Stimulated activated CD8-positive, alpha-beta memory T cell treated with anti-CD3 and anti-CD28 coated beads, Interleukin-2, amount 100 ng/mL, for 1 hour (primary cell): ENCODE measurements at regions not wholly inside any gene's neighbourhood (a gene's known extent, or its start where the extent isn't known, plus 50 kb on each side); places are given as distances from the start of the nearest gene placed in this dataset.
"Not testable (repeated sequence)": the region's sequence is repeated elsewhere in the genome, so short reads cannot be mapped to it uniquely, and the experiment has no call there.

Source experiments
- DNase-seq, 2 donors: peaks; one replicate each; pipeline ENCODE4 v3.0.0-alpha.2; 2020; ENCODE audit warnings: low read depth in 2 of 2

DNA sequence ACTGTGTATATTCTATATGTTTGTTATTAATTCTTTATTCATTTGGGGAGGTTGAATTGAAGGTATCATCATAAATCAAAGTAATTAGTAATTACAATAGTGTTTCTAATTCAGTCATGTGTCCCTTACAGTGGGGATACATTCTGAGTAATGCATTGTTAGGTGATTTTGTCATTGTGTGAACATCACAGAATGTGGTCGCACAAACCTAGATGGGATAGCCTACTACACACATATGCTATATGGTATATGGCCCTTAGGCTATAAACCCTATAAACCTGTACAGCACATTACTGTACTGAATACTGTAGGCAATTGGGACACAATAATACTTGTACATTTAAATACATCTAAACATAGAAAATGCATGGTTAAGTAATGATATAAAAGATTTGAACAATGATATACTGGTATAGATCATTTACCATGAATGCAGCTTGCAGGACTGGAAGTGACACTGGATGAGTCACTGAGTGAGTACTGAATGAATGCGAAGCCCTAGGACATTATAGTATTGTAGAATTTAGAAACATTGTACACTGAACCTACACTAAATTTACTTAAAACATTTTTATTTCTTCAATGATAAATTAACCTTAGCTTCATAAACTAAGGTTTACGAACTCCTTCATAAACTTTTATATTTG lies 936.2 kb upstream of the CHORDC1 start:
- DNase-seq: no peak

DNA sequence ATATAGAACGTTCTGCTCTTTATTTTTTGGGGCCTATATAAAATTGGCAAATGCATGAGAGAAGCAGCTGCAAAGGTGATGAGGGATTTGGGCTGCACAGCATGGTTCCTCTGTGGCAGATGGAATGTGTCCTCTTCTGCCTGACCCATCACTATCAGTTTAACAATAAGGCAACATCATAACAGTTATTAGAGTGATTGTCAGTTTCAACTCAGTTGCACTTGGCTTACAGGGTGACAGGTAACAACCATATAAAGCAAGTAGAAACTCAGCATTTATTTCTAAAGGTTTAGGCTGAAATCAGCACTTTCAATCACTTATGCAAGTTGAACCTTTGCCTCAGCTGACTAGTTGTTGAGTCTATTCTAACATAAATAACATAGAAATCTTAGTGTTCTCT lies 935.4 kb upstream of the CHORDC1 start:
- DNase-seq: no peak

- no peak for DNase-seq
These were observed 933.2 kb upstream of the CHORDC1 start for GRCh38 chr11:91156041-91156440.

DNA sequence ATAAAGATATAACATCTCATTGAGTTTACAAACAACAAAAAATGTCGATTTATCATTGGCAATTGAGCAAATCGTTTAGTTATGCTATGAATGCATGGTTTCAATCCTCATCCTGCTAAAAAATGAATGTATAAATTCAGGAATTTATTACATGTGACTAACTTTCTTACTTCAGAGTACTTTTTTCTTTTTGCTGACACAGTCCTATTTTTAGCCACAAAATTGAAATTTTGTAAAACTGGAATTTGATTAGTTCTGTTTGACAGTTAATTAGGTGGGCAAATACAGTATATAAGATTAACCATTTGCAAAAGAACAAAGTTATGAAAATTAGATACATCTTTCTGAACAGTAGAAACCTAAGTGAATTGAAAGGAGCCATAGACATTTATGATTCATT lies 925.0 kb upstream of the CHORDC1 start:
- no peak for DNase-seq

DNA sequence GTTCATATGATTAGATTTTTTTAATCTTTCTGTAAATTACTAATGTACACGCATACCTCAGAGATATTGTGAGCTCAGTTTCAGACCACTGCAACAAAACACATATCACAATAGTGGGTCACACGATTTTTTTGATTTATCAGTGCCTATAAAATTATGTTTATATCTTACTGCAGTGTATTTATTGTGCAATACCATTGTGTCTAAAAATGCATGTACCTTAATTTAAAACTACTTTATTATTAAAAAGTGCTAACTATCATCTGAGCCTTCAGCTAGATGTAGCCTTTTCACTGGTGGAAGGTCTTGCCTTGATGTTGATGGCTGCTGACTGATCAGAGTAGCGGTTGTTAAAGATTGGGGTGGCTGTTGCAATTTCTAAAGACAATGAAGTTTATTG lies 918.8 kb upstream of the CHORDC1 start:
- DNase-seq: no peak

GRCh38 chr11:91136631-91137030 lies 913.8 kb upstream of the CHORDC1 start:
- no peak for DNase-seq

- DNase-seq: no peak
These were observed 910.5 kb upstream of the CHORDC1 start for GRCh38 chr11:91133361-91133760.

- no peak for DNase-seq
These were observed 906.7 kb upstream of the CHORDC1 start for GRCh38 chr11:91129596-91129995.

- no peak for DNase-seq
These were observed 901.5 kb upstream of the CHORDC1 start for GRCh38 chr11:91124363-91124762.

DNA sequence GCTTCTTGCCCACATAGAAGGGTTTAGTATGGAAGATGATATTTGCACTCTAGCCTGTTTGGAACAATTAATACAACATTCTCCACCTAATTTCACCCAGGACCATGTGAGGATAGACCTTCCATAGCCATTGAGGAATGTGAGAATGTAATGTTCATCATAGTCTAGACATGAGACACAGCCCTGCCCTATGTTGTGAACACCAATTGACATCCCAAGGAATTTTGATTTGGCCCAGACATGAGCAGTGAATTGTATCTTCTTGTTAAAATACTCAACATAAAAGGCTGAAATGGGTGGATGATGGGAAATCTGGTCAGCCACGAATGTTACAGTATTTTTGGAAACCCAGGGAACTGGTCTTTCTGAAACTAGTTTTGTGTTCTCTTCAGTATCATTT lies 892.3 kb upstream of the CHORDC1 start:
- DNase-seq: no peak

DNA sequence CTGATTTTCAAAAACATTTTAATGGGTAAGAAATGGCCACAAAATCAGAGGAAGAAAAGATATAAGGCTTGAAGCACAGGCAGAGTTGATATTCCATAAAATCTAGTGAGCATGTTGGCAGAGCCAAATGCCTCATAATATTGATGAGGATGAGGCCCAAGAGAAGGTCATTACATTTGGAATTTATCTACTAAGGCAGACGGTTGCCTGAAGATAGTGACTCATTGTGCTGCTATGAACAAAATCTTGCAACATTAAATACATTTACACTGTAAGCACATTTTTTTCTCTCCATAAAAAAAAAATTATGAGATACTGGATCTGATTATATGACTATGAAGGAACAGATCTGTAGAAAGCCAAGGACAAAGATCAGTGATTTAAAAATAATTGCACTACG lies 881.4 kb upstream of the CHORDC1 start:
- no peak for DNase-seq

DNA sequence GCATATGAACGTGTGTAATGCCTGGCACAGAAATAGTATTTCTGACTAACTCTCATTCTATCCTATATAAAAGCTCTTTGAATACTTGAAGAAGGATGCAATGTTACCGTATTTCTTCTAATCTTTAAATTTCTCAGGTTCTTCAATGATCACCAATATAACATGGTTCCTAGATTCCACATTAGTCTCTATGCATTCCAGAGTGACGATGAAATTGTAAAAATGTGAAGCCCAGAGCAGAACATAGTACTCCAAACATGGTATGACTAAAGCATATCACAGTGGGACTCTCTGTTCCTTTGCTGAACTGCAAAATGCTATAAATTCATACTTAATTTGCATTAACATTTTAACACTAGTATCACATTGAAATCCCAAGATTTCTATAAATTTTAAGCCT lies 877.6 kb upstream of the CHORDC1 start:
- DNase-seq: no peak

GRCh38 chr11:91097083-91097482 lies 874.2 kb upstream of the CHORDC1 start:
- DNase-seq: no peak

GRCh38 chr11:91093141-91093540 lies 870.3 kb upstream of the CHORDC1 start:
- no peak for DNase-seq

DNA sequence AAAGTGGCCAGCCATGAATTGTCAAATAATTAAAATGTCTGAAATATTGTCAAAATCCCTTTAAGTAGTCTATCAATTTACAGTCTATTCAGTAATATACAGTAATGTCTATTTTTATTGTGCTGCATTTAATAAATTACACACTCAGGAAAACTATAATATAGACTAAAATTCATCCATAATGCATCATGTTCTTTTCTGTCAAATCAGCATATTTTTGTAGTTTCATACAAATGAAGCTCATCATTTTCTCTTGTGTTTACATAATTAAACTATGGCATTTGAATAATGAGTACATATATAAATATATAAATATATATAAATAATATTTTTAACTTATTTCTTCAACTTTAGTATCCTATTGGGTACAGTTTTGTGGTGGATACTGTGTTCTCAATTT lies 868.7 kb upstream of the CHORDC1 start:
- no peak for DNase-seq

GRCh38 chr11:91086028-91086427 lies 863.2 kb upstream of the CHORDC1 start:
- DNase-seq: no peak

- no peak for DNase-seq
These were observed 859.4 kb upstream of the CHORDC1 start for GRCh38 chr11:91082255-91082654.

GRCh38 chr11:91081440-91082043 lies 858.7 kb upstream of the CHORDC1 start:
- no peak for DNase-seq

DNA sequence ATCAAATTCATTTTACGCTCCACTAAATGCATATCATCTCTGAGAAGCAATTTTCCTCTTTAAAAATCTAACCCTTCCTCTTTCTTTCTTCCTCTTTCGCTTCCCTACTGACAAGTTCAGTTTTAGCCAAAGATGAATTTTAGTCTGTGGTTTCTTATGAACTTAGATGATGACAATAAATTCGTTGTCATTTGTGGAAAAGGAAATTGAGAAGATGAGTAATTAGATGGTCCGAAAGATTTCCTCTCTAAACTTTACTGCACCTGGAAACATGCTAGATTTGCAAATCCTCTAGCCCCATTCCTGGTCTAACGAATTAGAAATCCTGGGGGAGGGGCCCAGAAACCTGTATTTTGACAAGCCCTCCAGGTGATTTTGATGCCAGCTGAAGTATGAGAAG lies 855.4 kb upstream of the CHORDC1 start:
- no peak for DNase-seq

DNA sequence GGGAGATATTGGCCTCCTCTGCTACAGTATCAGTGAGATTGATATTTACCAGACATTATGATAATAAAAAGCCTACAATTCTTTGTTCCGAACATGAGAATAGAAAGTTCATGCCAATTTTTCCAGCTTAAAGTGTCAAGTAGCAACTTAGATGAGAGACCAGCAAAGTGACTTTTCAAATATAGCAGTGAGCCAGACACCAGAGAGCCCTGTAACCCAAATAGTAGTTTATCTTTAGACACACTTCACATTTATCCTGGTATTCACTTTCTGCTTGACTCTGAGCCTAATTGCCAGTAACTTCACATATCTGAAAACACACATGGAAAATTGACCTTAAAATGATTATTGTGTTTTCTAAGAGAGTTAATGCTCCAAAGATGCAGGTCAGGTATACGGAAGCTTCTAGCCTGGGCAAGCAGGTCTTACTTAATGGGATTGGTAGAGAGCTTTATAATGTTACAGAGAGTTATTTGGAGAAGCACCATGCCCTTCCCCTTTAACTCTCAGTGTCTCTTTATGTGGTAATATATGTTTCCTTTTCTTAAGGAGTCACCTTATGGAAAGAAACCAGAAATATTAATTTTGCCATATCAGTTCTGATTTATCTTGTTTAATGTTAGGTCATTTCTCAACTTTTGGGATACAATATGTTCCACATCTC lies 852.3 kb upstream of the CHORDC1 start:
- DNase-seq: no peak

- no peak for DNase-seq
These were observed 844.8 kb upstream of the CHORDC1 start for GRCh38 chr11:91067666-91068065.

DNA sequence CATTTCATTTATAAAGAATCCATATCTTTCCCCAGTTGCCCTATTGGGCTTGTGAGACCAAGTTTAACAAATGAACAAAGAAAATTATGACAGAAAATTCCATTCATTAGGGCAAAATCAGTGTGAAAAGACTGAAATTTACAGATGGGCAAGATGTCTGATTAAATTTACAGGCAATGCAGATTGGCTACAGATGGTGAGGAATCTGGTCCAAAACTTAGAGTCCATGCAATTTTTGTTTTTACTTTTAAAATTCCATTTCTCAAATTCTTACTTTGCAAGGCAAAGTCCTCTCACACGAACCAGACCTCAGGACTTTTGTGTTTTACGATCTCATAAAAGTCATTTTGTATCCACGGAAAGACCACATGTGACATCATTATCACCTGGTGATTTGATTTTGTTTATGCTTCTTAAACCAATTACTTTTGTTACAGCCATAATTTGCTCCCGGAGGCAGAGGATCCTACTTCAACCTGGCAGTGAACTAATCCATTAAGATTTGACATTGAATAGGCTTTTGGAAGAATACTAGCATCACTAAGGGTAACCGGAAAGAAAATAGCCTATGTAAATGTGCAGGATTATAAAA lies 843.7 kb upstream of the CHORDC1 start:
- DNase-seq: no peak

DNA sequence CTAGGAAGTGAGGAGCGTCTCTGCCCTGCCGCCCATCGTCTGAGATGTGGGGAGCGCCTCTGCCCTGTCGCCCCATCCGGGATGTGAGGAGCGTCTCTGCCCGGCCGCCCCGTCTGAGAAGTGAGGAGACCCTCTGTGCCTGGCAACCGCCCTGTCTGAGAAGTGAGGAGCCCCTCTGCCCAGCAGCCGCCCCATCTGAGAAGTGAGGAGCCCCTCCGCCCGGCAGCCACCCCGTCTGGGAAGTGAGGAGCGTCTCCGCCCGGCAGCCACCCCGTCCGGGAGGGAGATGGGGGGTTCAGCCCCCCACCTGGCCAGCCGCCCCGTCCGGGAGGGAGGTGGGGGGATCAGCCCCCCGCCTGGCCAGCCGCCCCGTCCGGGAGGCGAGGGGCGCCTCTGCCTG lies 840.5 kb upstream of the CHORDC1 start:
- not testable (repeated sequence) for DNase-seq
